ENCODE measurements at regions not wholly inside any gene's neighbourhood (a gene's known extent, or its start where the extent isn't known, plus 50 kb on each side); places are given as distances from the start of the nearest gene placed in this dataset.
"Not testable (repeated sequence)": the region's sequence is repeated elsewhere in the genome, so short reads cannot be mapped to it uniquely, and the experiment has no call there.

GRCh38 chr13:85597790-85598500 is 201.3 kb downstream of the SLITRK6 start:
- DNase-seq: no peak

GRCh38 chr13:85592211-85592610 is 207.0 kb downstream of the SLITRK6 start:
- no peak for DNase-seq

GRCh38 chr13:85590231-85590931 is 208.8 kb downstream of the SLITRK6 start:
- DNase-seq: no peak

- no peak for DNase-seq
These were observed 210.2 kb downstream of the SLITRK6 start for GRCh38 chr13:85589021-85589420.

GRCh38 chr13:85588359-85588758 is 210.9 kb downstream of the SLITRK6 start:
- DNase-seq: no peak

- no peak for DNase-seq
These were observed 212.4 kb downstream of the SLITRK6 start for GRCh38 chr13:85586856-85587255.

- DNase-seq: no peak
These were observed 212.8 kb downstream of the SLITRK6 start for GRCh38 chr13:85586422-85586831.

- no peak for DNase-seq
These were observed 216.3 kb downstream of the SLITRK6 start for GRCh38 chr13:85582890-85583289.

- no peak for DNase-seq
These were observed 224.1 kb downstream of the SLITRK6 start for GRCh38 chr13:85575110-85575509.

- no peak for DNase-seq
These were observed 231.3 kb downstream of the SLITRK6 start for GRCh38 chr13:85567909-85568308.

GRCh38 chr13:85565652-85566051 is 233.6 kb downstream of the SLITRK6 start:
- no peak for DNase-seq

- DNase-seq: no peak
These were observed 234.6 kb downstream of the SLITRK6 start for GRCh38 chr13:85564598-85564997.

GRCh38 chr13:85562282-85562681 is 236.9 kb downstream of the SLITRK6 start:
- no peak for DNase-seq

- no peak for DNase-seq
These were observed 241.3 kb downstream of the SLITRK6 start for GRCh38 chr13:85557691-85558467.

GRCh38 chr13:85551012-85551411 is 248.2 kb downstream of the SLITRK6 start:
- DNase-seq: no peak

GRCh38 chr13:85549819-85550218 is 249.4 kb downstream of the SLITRK6 start:
- no peak for DNase-seq

- not testable (repeated sequence) for DNase-seq
These were observed 250.4 kb downstream of the SLITRK6 start for GRCh38 chr13:85548845-85549244.

GRCh38 chr13:85545771-85546170 is 253.4 kb downstream of the SLITRK6 start:
- no peak for DNase-seq

- no peak for DNase-seq
These were observed 254.5 kb downstream of the SLITRK6 start for GRCh38 chr13:85544756-85545155.

- no peak for DNase-seq
These were observed 256.1 kb downstream of the SLITRK6 start for GRCh38 chr13:85543144-85543543.

- no peak for DNase-seq
These were observed 257.7 kb downstream of the SLITRK6 start for GRCh38 chr13:85541476-85541875.

GRCh38 chr13:85538957-85539356 is 260.3 kb downstream of the SLITRK6 start:
- DNase-seq: no peak

- DNase-seq: no peak
These were observed 261.6 kb downstream of the SLITRK6 start for GRCh38 chr13:85537601-85538000.

GRCh38 chr13:85536706-85537105 is 262.5 kb downstream of the SLITRK6 start:
- no peak for DNase-seq

Measured in stimulated activated CD4-positive, alpha-beta T cell treated with anti-CD3 and anti-CD28 coated beads, Interleukin-12 subunit alpha, Interleukin-12 subunit beta, amount 100 ng/mL, for 4 hours (primary cell).